Activated CD4-positive, alpha-beta memory T cell treated with anti-CD3 and anti-CD28 coated beads, Interleukin-2, amount 10 ng/mL, durations not matched to agents 7 days and 5 days (primary cell): ENCODE measurements at regions not wholly inside any gene's neighbourhood (a gene's known extent, or its start where the extent isn't known, plus 50 kb on each side); places are given as distances from the start of the nearest gene placed in this dataset.

Experiments used
- CTCF ChIA-PET: fragments of 350-600 bp; sonication (Branson Sonifier 250); formaldehyde crosslinking; loops from one replicate; lab custom pipeline; 2021; ENCODE audit warnings: antibody characterized with exemption, inconsistent platforms; lab: Charles Lee
- POLR2A ChIA-PET: fragments of 350-600 bp; sonication (Branson Sonifier 250); formaldehyde crosslinking; loops from one replicate; lab custom pipeline; 2021; ENCODE audit warnings: antibody characterized with exemption; lab: Charles Lee
- DNase-seq: peaks from one replicate; pipeline ENCODE4 v3.0.0-alpha.2; 2020
- H3K27ac Mint-ChIP-seq: one replicate; pipeline ENCODE4 v1.8.0; 2021; ENCODE audit warnings: mild to moderate bottlenecking, mixed read lengths
- H3K27me3 Mint-ChIP-seq: one replicate; pipeline ENCODE4 v1.8.0; 2021; ENCODE audit warnings: mixed read lengths
- H3K36me3 Mint-ChIP-seq: one replicate; pipeline ENCODE4 v1.8.0; 2021; ENCODE audit warnings: low read depth, mixed read lengths
- H3K4me1 Mint-ChIP-seq: one replicate; pipeline ENCODE4 v1.8.0; 2021; ENCODE audit warnings: mixed read lengths
- H3K4me3 Mint-ChIP-seq: one replicate; pipeline ENCODE4 v1.8.0; 2021; ENCODE audit warnings: mild to moderate bottlenecking, mixed read lengths
- H3K9me3 Mint-ChIP-seq: one replicate; pipeline ENCODE4 v1.8.0; 2021; ENCODE audit warnings: mixed read lengths

DNA sequence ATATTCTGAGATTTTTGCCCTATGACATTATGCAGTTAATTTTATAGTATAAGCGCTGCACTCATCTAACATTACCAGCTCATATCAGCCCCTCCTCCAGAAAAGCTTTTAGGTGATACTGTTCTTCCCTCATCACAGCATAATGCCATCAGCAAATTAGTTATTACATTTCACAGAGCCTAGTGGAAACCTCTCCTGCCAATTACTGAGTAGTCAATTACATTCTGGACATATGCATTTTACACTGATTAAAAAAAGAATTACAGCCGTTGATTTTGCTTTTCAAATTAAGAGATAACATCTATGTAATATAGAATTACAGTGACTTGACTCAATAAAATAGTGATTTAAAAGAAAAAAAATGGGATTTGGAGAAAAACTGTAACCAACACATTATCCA, 542.1 kb downstream of the UQCRFS1 start:
- CTCF ChIA-PET, result no interaction called here
- no peak overlapping the region for H3K4me3 Mint-ChIP-seq

DNA sequence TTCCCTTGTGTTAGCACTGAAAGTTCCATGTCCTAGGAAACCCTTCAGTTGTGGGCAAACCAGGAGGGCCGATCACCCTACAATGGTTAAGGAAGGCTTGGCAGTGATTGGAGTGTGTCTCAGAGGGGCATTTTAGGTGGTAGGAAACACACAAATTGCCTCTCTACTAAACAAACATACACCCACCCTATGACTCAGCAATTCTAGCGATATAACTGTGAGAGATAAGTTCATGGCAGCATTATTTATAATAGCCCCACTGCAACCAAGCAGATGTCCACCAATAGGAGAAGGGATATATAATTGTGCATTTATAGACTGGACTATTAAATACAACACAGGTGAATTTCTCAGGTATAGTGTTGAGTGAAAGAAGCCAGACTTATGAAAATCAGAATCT, 543.1 kb downstream of the UQCRFS1 start:
- Mint-ChIP-seq H3K4me3 (no peak overlapping the region), H3K36me3 (no peaks in the 10 kb centered on the region), H3K27me3 (no peaks in the 10 kb centered on the region), H3K9me3 (peaks cover 38% of the 10 kb centered on the region), H3K27ac (no peak overlapping the region), H3K4me1 (no peaks in the 10 kb centered on the region)
- CTCF ChIA-PET, result no interaction called here
- no peak for DNase-seq
- POLR2A ChIA-PET, result no interaction called here

More for the DNA sequence above, 542.1 kb downstream of the UQCRFS1 start:
- H3K36me3 Mint-ChIP-seq, result no peaks in the 10 kb centered on the region
- no peaks in the 10 kb centered on the region for H3K27me3 Mint-ChIP-seq
- no peak overlapping the region for H3K27ac Mint-ChIP-seq
- H3K9me3 Mint-ChIP-seq, result peaks cover 42% of the 10 kb centered on the region
- no peak for DNase-seq
- POLR2A ChIA-PET, result no interaction called here
- H3K4me1 Mint-ChIP-seq, result no peaks in the 10 kb centered on the region

DNA sequence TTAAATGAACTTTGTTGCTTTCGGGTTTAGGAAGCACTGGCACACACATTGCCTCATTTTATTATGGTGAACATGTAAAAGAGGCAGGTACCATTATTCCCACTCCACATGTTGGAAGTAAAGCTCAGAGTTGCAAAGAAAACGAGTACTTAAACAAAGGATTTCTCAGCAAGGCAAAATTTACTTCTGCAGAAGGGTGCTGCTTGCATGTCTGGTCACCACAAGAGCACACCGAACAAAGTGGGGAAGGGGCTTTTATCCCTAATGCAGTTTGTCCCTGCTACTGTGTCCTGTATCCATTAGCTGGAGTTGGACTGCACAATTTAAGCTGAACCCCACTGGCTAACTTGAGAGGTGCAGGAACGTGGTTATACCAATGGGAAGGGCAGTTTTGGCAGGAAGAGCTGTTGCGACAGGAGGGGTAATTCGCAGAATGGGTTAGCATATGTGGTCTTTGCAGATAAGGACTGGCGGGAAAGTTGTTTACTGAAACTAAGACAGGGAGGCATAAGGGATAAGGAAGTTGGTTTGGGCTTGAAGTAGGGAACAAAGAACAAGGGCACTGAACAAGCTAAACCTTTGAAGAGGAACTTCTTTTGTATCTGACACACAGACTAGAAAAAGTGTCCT, 545.5 kb downstream of the UQCRFS1 start:
- Mint-ChIP-seq H3K9me3 (peaks cover 22% of the 10 kb centered on the region), H3K4me1 (no peaks in the 10 kb centered on the region), H3K36me3 (no peaks in the 10 kb centered on the region), H3K4me3 (no peak overlapping the region), H3K27ac (no peak overlapping the region), H3K27me3 (no peaks in the 10 kb centered on the region)
- ChIA-PET CTCF (no interaction called here), POLR2A (no interaction called here)
- DNase-seq, result no peak

DNA sequence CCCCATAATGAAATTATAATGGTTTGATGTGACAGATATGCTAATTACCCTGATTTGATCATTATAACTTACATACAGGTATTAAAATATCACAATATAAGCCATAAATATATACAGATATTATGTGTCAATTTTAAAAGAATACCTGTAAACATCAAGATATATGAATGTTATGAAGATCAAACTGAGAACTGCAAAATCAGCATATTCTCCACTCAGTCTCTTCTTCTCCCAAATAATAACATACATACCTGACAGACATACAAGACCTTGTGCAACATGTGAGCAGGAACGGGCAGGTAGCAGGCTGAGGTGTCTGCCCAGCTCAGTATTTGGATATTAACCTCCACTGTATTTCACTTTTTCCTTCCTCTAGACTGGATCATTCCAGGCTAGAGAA, 547.2 kb downstream of the UQCRFS1 start:
- ChIA-PET CTCF (no interaction called here), POLR2A (no interaction called here)
- no peaks in the 10 kb centered on the region for H3K36me3 Mint-ChIP-seq
- H3K27me3 Mint-ChIP-seq, result no peaks in the 10 kb centered on the region
- no peak overlapping the region for H3K27ac Mint-ChIP-seq
- no peak overlapping the region for H3K4me3 Mint-ChIP-seq
- H3K9me3 Mint-ChIP-seq, result peaks cover 20% of the 10 kb centered on the region
- no peak for DNase-seq
- H3K4me1 Mint-ChIP-seq, result no peaks in the 10 kb centered on the region

DNA sequence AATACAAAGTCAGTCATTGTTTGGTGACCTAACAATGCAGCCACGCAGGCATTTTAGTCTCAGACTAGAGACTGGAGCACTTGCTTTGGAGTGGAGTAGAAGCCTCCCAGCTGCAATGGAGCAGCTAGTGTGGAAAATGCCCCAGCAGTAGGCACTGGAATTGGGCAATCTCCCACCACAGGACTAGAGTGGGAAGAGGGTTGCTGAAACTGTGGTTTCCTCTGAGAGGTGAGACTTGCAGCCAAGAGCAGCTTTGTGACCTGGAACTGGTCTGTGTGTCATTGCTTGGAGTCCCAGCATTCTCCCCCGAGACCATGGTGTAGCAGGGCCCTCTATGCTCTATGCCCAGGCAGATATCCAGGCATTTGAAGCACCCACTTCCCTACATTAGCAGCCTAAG, 556.3 kb downstream of the UQCRFS1 start:
- H3K9me3 Mint-ChIP-seq, result peaks cover 25% of the 10 kb centered on the region
- H3K4me3 Mint-ChIP-seq, result no peak overlapping the region
- CTCF ChIA-PET, result no interaction called here
- POLR2A ChIA-PET, result no interaction called here
- H3K4me1 Mint-ChIP-seq, result no peaks in the 10 kb centered on the region
- H3K27ac Mint-ChIP-seq, result no peak overlapping the region
- no peak for DNase-seq
- no peaks in the 10 kb centered on the region for H3K27me3 Mint-ChIP-seq
- no peaks in the 10 kb centered on the region for H3K36me3 Mint-ChIP-seq

DNA sequence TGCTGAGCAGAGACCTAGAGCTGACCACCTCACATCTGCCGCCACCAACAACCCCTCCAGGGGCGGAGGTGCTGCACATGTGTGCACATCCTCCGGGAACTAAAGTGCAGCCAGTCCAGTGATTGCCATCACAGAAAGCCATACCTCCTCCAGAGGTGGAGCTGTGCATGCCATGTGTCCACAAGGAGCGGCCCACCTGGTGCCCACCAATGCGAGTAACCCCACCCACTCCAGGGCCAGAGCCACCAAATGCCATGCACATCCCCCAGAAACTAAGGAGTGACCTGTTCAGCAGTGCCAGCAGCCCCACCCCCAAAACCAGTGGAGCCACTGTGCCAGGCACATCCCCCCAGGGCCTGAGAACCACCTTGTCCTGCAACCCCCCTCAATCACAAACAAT, 557.9 kb downstream of the UQCRFS1 start:
- Mint-ChIP-seq H3K4me1 (no peaks in the 10 kb centered on the region), H3K4me3 (no peak overlapping the region), H3K27ac (no peak overlapping the region), H3K9me3 (peaks cover 28% of the 10 kb centered on the region), H3K27me3 (no peaks in the 10 kb centered on the region), H3K36me3 (no peaks in the 10 kb centered on the region)
- ChIA-PET POLR2A (no interaction called here), CTCF (no interaction called here)
- DNase-seq, result no peak

DNA sequence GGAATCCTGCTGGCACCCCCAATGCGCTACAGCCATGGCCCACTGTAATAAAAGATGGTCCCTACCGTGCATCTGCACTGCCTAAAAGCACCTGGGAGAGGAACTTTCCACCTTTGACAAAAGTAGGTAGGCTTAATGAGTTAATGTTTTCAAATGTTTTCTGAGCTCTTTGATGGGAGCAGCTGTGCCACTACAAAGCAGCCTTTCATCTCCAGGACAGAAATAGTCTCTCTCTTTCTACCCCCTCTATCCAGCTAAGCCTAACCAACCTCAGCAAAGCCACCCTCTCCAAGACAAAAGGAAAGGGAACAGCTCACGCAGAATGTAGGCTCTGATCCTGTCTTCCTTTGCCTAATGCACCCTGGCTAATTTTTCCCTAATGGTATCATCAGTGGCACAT, 560.2 kb downstream of the UQCRFS1 start:
- H3K4me1 Mint-ChIP-seq, result no peaks in the 10 kb centered on the region
- no peak for DNase-seq
- H3K9me3 Mint-ChIP-seq, result peaks cover 19% of the 10 kb centered on the region
- no peak overlapping the region for H3K27ac Mint-ChIP-seq
- ChIA-PET POLR2A (no interaction called here), CTCF (no interaction called here)
- no peak overlapping the region for H3K4me3 Mint-ChIP-seq
- no peaks in the 10 kb centered on the region for H3K36me3 Mint-ChIP-seq
- no peaks in the 10 kb centered on the region for H3K27me3 Mint-ChIP-seq

DNA sequence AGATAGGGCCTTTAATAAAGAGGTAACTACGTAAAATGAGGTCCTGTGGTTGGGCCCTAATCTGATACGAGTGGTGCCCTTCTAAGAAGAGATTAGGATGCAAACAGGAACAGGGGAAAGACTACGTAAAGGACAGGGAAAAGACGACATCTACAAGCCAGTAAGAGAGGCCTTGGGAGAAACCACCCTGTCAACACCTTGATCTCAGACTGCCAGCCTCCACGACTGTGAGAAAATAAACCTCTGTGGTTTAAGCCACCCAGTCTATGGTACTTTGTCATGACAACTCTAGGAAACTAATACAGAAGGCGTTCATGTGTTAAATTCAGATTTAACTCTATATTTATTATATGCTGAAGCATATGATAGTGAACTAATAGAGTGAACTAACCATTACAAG, 566.3 kb downstream of the UQCRFS1 start:
- Mint-ChIP-seq H3K4me3 (no peak overlapping the region), H3K27me3 (no peaks in the 10 kb centered on the region), H3K4me1 (no peaks in the 10 kb centered on the region), H3K36me3 (no peaks in the 10 kb centered on the region), H3K27ac (no peak overlapping the region), H3K9me3 (peaks cover 9% of the 10 kb centered on the region)
- no peak for DNase-seq
- ChIA-PET POLR2A (no interaction called here), CTCF (no interaction called here)

DNA sequence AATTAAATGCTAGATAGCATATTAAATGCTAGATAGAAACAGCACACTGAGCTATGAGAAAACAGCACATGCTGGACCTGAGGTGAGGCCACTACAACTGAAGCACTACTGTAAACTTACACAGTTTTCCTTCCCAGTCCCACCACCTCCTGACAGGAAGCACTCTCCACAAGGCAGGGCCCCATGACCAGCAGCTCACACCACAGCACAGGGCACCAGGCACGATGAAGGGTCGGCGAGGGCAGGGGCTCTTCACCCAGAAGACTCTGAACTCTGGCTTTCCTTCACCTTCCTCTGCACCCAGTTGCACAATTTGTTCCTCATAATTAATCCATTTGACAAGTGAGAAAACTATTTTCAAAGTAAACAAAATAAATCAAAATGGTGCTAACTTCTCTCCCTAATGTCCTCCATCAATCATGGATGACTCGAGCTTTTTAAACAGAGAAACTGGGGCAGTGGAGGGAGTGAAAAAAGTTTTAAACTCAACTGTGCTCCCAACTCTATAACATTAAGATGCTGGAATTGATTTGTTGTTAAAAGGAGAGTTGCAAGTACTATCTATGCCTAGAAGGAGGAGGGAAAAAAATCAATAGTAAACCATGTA, 568.7 kb downstream of the UQCRFS1 start:
- ChIA-PET POLR2A (no interaction called here), CTCF (interaction anchor here (0.7 to 1.9 kb wide), 2 partner anchors 10 to 167 kb away, joined by 3 to 6 read pairs; no protein-coding TSS in a partner anchor)
- H3K4me3 Mint-ChIP-seq, result no peak overlapping the region
- no peak for DNase-seq
- H3K36me3 Mint-ChIP-seq, result no peaks in the 10 kb centered on the region
- no peaks in the 10 kb centered on the region for H3K27me3 Mint-ChIP-seq
- peaks cover 5% of the 10 kb centered on the region for H3K9me3 Mint-ChIP-seq
- H3K4me1 Mint-ChIP-seq, result no peaks in the 10 kb centered on the region
- H3K27ac Mint-ChIP-seq, result no peak overlapping the region

DNA sequence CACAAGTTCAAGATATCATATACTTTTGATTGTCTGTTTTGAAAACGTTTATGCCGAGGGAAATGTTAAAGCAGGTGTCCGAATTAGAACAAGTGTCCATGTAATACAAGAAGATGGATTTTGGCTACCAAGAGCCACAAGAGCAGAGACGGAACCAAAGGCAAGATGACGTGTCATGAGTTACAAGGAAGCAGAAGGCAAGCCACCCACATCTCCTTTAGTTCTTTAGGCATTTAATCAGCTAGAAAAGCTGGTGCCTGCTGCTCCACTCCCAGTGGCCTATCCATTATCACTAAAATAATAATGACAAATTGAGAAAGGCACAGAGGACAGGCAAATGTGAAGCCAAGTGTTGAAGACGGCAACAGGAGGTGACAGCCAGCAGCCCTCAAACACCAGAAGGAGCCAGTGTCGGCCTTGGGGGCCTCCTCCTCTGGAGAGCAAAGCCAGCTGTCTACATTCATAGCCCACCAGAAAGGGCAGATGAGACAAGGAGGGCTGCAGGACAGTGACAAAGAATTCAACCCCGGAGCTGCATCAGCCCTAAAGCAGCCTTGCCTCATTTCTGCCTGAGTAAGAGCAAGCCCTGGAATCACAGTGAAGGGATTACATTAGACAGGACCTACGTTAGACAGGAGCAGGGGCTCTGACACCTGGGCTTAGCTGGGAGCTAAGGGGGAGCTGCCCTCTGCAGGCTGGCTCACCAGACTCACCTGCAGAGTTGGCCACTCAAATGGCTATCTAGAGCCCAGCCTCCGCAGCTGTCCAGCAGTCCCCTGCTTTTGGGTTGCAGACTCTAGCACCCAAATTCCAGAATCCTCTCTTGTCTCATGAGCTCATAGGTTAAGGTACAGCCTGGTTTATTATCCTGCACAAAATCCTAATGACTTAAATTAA, 569.9 kb downstream of the UQCRFS1 start:
- POLR2A ChIA-PET, result no interaction called here

DNA sequence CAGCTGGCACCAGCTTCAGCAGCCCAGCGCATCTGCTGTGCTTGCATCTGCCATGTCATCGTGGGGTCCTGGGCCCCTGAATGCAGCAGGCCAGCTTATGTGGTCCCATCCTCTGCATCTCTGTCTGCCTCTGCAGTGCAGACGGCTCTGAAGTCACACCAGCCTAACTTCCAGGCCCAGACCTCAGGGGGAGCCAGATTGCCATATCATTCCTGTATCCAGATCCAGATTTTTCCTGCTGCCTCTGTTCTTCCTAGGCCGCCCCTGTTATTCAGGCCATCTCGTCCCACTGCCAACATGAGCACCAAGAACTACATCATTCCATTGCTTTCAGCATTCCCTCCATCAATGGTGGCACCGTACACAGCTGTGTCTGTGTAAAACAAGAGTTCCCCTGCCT, 571.6 kb downstream of the UQCRFS1 start:
- Mint-ChIP-seq H3K27ac (no peak overlapping the region), H3K27me3 (no peaks in the 10 kb centered on the region), H3K4me3 (no peak overlapping the region), H3K4me1 (no peaks in the 10 kb centered on the region), H3K9me3 (peaks cover 6% of the 10 kb centered on the region), H3K36me3 (no peaks in the 10 kb centered on the region)
- no peak for DNase-seq
- ChIA-PET POLR2A (no interaction called here), CTCF (no interaction called here)

More for the DNA sequence above, 569.9 kb downstream of the UQCRFS1 start:
- no peaks in the 10 kb centered on the region for H3K27me3 Mint-ChIP-seq
- DNase-seq, result no peak
- H3K4me1 Mint-ChIP-seq, result no peaks in the 10 kb centered on the region
- H3K36me3 Mint-ChIP-seq, result no peaks in the 10 kb centered on the region
- peaks cover 6% of the 10 kb centered on the region for H3K9me3 Mint-ChIP-seq
- H3K27ac Mint-ChIP-seq, result no peak overlapping the region
- CTCF ChIA-PET, result interaction anchor here (1.9 kb wide), 1 partner anchor 9 kb away, joined by 6 read pairs; no protein-coding TSS in a partner anchor
- no peak overlapping the region for H3K4me3 Mint-ChIP-seq

DNA sequence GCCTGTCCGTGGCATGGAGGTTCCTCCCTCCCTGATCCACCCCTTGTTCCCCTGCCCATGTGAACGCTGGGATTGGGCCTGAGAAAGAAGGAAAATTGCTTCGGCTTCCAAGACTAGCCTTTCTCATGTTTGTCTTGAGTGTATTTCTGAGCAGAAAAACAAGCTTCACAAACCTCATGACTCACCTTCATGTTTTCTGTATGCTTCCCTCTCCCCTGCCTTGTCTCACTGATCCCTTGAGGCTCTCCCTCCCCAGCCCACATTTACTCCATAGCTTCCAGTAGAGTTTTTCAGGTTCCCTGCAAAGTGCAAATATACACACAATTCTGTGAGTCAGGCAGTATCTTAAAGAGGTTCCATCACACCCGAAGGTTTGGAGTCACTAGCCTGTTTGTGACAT, 572.4 kb downstream of the UQCRFS1 start:
- Mint-ChIP-seq H3K9me3 (peaks cover 6% of the 10 kb centered on the region), H3K4me3 (no peak overlapping the region), H3K27ac (no peak overlapping the region), H3K36me3 (no peaks in the 10 kb centered on the region), H3K27me3 (no peaks in the 10 kb centered on the region), H3K4me1 (no peaks in the 10 kb centered on the region)
- ChIA-PET POLR2A (no interaction called here), CTCF (no interaction called here)
- no peak for DNase-seq

DNA sequence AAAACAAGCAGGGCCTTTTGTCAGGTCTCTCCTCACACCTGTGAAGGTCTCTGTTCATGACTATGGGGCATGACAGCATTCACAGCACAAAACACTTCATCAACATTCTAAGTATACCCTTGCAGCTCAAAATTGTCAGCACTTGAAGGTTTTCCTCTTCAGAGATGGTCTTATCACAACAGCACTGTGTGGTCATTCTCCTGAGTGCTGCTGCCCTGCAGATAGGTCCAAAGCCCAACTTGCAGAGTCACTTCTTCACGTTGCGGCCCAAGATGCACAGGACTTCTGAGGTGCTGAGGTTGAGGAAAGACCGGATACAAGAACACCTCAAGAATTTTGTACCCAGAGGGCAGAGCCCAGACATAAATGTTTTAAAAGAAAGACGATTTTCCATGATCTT, 574.5 kb downstream of the UQCRFS1 start:
- POLR2A ChIA-PET, result no interaction called here

More for the DNA sequence above, 574.5 kb downstream of the UQCRFS1 start:
- no peaks in the 10 kb centered on the region for H3K36me3 Mint-ChIP-seq
- no peaks in the 10 kb centered on the region for H3K4me1 Mint-ChIP-seq
- H3K27ac Mint-ChIP-seq, result no peak overlapping the region
- CTCF ChIA-PET, result no interaction called here
- H3K4me3 Mint-ChIP-seq, result no peak overlapping the region
- H3K27me3 Mint-ChIP-seq, result no peaks in the 10 kb centered on the region
- peaks cover 3% of the 10 kb centered on the region for H3K9me3 Mint-ChIP-seq
- no peak for DNase-seq
